GM21786 (cell line): ENCODE measurements at regions not wholly inside any gene's neighbourhood (a gene's known extent, or its start where the extent isn't known, plus 50 kb on each side); places are given as distances from the start of the nearest gene placed in this dataset.
"Not testable (repeated sequence)": the region's sequence is repeated elsewhere in the genome, so short reads cannot be mapped to it uniquely, and the experiment has no call there.

Experiments
- ATAC-seq: cut with Tn5 transposase; IDR thresholded peaks from one replicate; pipeline ENCODE4 v1.9.1; 2021; ENCODE audit not compliant: unreplicated experiment

DNA sequence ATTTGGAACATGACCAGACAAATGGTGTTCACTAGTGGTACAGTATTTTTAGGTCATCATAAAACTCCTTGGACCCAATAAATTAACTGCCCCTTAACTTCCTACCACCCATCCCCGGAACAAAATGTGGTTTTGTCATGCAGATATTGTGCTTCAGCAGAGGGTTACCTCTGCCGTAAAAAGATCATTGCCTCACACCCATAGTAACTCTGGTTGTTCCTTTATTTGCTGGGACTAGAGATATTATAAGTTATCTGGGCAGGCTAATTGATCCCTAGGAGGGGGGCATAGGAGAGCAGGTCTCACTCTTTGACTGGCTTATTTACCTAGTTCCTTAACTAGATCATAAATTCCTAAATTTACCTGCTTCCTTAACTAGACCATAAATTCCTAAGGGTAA, 1343.9 kb upstream of the CHAC2 start:
- ATAC-seq: no peak

DNA sequence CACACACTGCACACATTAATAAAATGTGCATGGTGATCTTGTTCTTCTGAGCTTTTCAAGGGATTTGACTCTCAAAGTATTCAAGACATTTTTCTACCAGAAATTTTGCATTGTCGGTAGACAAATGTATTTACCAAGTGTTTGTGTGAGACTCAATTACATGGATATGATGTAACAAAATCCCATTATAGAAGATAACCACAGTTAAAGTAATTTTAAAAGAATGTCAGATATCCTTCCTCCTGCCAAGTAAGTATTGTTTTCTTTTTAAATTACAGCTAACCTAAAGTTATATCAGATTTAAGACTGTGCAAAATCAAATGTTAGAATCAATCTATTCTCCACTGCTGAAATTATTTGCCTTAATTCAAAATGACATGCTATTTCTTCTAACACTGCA, 1344.5 kb upstream of the CHAC2 start:
- no peak for ATAC-seq

DNA sequence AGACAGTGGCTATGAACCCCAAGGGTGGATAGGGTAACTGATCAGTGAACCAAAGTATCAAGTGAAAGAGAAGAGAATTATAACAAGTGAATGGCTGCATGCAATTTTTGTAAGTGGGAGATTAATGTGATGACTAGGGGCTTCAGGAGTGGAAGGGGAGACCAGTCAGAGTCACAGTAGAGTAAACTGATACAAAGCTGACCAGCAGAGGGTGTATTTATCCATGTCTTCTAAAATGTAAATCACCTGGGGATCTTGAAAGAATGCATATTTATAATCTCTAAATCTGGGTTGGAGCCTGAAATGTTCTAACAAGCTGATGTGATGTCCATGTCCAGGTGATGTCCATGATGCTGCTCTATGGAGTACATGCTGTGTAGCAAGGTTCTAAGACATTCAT, 1351.3 kb upstream of the CHAC2 start:
- no peak for ATAC-seq

DNA sequence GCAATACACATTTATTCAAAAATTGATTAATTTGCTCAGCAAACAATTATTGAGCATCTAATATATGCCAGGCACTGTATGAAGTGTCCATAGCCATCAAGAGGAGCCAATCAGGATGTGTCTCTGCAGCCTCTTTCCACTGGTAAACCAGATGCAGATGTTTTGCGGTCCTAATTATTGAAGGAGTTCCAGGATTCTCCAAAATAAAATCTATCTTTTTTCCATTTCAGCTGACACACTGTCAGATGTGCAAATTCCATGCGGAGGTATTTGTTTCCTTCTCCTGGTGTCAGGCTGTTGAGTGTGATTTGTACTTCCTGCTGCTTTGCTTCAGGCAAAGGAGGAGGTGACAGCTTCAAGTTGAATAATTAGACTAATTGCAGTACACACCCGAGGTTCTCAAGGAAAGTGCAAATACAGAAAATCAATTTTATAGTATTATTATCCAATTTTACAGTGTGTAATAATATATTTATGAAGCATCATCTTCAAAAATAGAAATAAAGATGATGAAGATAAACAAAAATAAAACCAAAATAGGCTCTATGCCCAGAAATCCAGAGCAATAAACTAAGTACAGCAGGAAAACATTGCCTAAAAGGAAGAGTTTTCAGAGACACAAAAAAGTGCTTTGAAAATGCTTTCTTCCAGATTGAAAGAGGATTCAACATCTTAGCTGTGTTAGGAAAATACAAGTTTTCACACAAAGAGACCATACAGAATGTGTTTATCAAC, 1352.9 kb upstream of the CHAC2 start:
- ATAC-seq: no peak

DNA sequence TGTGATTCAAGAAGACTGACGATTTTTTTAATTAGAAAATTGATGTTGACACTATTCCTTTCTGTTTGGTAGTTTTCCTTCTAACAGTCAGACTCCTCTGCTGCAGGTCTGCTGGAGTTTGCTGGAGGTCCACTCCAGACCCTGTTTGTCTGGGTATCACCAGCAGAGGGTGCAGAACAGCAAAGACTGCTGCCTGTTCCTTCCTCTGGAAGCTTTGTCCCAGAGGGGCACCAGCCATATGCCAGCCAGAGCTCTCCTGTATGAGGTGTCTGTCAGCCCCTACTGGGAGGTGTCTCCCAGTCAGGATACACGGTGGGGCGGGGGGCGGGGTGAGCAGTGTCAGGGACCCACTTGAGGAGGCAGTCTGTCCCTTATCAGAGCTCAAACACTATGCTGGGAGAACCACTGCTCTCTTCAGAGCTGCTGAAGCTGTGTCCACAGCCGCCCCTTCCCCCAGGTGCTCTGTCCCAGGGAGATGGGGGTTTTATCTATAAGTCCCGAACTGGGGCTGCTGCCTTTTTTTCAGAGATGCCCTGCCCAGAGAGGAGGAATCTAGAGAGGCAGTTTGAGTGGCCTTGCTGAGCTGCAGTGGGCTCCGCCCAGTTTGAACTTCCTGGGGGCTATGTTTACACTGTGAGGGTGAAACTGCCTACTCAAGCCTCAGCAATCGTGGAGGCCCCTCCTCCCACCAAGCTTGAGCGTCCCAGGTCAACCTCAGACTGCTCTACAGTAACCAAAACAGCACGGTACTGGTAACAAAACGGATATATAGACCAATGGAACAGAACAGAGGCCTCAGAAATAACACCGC, 1358.1 kb upstream of the CHAC2 start:
- not testable (repeated sequence) for ATAC-seq

DNA sequence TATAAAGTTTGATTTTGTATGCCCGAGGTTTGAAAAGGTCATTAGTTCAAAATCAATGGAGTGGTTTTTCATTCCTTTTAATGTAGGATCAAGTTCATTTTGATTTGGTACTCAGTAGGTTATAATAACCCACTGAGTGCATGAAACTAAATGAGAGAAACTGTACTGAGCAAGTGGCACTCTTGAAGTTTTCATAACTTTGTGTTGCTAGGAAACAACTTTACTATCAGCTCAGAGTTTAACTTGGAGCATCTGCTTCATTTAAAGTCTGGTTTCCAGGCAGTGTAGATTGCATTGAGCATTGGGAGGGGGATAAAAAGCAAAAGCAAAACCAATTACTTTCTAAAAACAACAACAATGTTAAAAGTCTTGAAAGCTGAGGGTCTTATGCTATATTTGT, 1361.6 kb upstream of the CHAC2 start:
- no peak for ATAC-seq

DNA sequence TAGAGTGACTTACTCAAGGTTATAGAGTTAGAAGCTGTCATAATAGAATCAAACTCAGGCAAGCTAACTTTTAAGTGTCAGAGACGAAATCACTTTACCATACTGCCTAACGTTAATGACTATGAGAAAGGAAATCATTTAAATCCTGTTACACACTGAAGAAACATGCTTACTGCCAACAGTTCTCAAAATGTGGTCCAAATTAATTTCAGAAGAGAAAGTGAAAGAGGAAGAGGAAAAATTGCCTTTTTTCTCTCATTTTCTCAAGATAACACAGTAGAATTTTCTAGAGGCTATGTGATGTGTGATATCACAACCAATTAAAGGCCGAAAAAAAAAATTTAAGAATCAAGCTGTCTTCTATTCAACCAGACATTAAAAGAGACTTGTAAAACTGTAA, 1362.7 kb upstream of the CHAC2 start:
- ATAC-seq: no peak

DNA sequence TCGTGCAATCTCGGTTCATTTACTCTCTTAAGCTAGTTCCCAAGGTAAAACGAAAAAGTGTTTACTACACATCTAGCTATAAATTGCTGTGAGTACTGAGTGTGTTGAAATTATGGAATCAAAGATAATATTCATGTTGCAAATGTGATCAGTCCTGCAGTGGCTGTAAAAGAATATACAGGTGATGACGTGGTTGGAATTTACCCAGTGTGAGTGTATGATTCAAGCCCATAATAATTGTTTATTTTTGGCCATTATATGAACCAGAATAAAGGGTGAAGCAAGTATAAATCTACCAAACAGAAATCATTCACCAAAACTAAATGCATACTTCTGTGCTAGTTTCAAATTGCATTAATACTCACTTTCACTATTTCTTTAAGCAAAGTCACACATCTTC, 1363.6 kb upstream of the CHAC2 start:
- no peak for ATAC-seq

DNA sequence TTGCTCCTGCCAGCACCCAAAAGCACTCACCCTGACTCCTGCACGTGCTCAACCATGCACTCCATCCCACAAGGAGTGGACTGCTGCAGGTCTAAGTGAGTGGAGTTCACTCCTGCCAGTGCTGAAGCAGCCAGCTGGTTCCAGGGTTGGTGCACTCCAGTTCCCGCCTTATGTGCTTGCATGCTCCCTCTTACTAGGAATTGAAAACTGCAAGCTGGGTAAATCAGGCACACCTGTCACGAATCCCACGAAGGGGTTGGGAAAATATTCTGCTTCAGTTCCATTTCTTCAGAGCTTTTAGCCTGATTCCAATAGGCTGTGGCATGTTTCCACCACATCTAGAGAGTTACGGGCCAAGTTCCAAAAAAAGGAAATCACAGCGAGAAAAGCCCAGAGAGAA, 1365.5 kb upstream of the CHAC2 start:
- no peak for ATAC-seq

DNA sequence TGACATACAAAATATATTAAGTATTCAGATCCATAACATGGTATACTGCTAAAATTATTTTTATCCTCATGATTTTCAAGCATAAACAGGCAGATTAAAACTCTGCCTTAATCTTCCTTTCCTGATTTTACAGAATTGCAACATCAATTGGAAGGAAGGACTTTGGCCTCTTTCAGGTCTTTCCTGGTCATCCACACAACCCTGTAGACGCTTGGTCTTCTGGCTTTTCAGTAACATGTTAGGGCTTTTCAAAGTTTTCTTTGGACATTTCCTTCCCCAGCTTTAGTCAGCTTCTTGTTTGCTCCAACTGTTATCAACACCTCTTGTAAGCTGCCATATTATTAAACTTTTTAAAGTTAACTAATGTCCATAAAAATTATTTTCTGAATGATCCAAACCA, 1364.9 kb upstream of the NRXN1 start:
- no peak for ATAC-seq

DNA sequence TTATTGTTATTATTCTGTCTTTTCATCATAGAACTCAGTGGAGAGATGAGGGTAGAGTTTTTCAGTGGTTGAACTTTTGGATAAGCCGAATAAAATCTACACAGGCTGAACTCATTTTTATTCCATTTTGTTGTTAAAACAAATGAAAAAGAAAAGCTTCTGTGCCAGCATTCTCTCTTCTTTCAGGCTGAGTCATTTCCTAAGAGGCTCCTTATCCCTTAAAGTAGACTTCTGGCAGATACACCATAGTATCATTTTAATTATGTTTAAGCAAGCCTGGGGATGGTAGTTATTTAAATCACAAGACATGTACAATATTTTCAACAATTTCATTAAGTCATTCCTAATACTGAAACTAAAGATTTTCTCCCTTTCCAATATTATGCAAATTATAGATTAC, 1364.0 kb upstream of the NRXN1 start:
- no peak for ATAC-seq

DNA sequence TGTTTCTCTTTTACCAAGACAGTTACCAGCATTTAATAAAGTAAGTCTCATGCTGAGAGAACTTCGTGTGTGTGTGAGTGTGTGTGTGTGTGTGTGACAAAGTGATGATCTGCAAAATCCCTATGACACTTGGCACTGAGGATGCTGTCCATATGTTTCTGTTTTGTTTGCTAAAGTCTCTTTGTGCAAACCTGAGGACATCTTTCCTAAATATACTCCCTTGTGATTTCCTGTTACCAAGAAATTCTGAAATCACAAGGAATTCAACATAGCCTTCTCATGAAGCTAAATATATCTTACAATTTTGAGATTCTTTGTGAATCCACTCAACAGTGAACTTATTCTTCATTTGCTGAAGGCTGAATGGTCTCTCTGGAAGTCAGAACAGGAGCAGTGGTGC, 1359.7 kb upstream of the NRXN1 start:
- no peak for ATAC-seq

DNA sequence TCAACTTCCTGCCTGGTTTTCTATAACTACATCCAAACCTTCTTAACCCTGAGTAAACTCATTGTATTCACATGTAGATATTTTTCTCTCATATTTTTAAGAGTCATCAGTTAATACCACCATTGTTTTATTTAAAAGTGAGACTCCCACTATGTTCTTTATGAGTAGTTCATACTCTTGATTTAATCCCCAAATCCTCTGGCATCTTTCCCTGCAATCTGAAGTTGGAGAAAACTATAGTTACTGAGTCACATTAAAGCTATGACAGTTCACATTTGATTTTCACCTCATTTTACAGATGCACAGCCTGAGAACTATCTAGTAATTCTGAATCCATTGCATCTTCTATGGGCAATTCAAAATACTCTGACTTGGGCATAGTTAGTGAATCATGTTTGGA, 1358.7 kb upstream of the NRXN1 start:
- ATAC-seq: no peak

DNA sequence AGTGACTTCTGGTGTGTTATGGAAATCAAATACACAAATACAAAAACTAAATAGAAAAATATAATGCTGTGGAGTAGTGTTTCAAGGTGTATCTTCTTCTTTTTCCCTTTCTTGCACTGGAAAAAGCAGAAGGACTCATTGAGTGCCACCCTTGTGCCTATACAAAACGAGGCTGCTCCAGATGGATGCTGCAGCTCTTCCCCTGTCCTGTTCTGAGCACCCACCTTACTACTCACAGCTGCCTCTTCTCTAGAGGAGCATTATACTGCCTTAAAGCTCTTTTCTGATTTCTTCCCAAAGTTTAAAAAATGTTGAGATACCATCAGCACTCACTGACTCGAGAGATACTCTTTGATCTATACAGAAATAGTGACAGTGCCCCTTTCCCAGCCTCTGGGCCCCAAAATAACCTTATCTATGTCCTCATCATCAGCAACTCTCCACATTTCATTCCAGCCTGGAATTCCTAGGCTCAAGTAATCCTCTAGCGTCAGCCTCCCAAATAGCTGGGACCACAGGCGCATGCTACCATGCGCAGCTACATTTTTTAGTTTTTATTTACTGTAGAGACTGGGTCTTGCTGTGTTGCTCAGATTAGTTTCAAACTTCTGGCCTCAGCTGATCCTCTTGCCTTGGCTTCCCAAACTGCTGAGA, 1356.1 kb upstream of the NRXN1 start:
- no peak for ATAC-seq

DNA sequence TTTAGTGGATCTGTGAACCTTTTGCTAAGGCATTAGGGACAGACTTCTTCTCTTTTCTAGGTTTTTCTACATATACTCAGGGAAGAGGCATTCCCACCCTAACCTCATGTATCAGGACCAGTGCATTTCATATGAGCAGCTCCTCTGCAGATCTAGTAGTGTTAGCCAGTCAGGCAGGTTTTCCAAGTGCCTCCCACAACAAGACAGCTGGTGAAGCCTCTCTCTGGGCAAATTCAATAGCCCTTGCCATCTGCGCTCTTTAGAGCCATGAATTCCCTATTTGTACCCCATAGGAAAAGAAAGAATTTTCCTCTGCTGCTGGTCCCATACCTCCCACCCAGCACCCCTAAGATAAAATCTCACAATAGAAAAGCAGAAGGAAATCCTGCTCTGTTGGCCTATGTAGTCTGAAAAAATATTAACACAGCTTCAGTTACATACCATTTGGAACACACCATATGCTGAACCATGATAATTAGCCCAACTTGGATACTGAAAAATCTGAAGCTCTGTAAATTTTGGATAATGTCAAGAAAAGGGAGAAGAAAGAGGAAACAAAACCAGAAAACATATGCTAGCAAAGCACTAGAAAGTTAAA, 1354.6 kb upstream of the NRXN1 start:
- ATAC-seq: no peak

DNA sequence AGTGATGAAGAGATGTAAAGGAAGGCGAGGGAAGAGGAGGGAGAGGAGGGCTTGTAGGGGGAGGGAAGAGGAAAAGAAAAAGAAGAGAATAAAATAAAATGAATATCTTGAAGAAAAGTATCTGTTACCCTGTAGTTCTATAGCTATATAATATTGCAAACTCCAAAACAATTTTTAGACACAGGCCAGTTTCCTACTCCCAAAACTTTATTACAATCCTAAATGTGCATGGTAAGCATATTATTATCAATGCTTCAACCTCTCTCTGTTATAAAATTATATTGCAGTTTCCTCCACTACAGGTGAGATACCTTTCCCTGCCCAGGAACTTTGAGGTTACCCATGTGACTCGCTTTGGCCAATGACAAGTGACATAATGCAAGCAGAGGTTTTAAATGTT, 1351.6 kb upstream of the NRXN1 start:
- no peak for ATAC-seq

DNA sequence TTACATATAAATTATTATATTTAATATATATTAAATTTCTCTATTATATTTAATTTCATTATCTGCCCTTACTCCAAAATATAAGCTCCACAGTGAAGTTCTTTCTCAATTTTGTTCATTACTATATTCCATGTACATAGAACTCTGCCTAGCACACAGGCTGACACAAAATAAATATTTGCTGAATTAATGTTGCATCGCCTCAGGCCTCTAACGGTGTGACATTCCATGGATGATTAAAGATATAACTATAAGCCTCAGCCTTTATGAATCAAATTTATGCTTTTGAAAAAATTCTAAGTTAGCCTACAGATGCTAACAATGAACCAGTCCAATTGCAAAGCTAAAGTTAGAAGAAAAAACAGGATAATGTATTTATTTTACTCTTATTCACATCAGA, 1337.2 kb upstream of the NRXN1 start:
- ATAC-seq: no peak

DNA sequence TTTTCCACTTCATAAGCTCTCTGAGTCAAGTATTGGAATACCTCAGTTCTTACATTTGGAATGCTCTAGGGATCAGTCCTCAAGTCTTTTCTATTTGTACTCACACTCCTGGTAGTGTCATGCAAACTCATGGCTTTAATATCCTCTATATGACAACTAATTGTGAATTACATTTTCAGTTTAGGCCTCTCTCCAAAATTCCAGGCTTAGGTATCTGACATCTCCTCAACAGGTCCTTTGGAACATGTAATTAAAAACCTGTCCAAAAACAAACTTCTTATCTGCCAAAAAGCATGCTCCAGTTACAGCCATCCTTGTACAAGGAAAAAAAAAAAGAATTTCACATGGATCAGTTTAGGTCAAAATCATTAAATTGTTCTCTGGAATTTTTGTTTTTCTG, 1336.2 kb upstream of the NRXN1 start:
- ATAC-seq: no peak

DNA sequence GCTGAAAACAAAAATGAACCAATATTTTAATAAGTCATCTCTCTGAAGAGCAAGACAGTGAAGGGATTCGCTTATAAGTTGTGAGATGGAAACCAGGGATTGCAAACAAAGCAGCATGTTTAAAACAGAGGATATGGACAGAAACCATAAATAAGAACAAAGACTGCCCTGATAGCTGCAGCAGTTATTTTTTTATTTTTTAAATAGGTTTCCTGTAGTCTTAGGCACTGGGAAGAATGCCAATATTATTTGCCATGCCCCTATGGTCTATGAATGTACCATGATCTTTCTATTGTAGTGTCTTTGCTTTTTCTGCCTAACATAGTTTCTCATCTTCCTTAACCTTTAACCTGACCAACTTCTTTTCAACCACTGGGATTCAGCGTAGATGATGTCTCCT, 1334.0 kb upstream of the NRXN1 start:
- ATAC-seq: no peak

DNA sequence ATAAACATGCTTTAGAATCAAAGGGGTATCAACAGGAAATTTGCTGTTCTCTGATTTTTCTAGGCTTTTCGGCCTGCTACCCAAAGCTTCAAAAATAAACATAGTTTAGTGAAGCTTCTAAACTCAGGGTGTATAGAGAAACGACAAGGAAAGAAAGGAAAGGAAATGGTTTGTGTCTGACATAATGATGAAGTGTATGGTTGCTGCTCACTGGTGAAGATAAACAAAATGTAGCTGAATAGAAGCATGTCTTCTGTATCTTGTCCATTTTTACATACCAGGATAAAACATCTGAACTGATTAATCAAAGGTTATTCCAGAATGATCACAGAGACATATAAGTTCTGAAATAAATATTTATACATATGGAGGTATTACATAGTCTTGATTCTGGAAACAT, 1324.6 kb upstream of the NRXN1 start:
- no peak for ATAC-seq

DNA sequence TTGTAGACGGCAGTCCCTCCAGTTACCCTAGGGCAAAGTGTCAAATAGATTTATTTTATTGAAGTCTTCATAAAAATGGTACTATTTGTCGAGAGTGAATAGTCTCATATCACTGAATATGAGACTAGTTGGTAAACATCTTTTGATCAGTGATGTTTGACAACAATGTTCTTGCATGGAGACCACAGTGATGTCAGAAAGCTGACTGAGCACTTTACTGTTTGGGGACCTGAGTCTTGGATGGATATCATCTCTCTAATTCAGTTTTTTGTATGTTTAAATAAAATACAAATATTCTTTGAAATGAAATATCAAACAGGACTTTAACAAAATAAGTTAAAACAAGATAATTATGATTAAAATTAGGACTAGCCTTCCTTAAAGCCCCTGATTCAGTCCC, 1315.4 kb upstream of the NRXN1 start:
- ATAC-seq: no peak

DNA sequence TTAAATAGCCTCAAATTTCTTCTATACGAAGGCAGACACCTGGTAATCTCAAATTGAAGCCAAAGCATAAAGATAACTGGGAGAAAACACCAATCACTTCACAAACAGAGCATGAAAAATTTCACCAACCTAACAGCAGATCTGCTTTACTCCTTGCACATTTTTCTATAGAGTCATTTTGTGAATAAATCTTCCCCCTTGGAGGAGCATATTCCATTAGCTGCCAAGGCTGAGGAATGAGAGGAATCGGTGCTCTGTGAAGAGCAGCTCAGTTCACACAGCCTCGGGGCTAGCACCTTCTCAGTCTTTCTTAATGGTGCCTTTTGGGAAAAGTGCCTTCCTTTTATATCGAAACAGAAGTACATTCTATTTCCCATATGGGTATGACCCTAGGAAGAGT, 1313.7 kb upstream of the NRXN1 start:
- no peak for ATAC-seq
